LNCaP clone FGC (cell line): ENCODE measurements at regions not wholly inside any gene's neighbourhood (a gene's known extent, or its start where the extent isn't known, plus 50 kb on each side); places are given as distances from the start of the nearest gene placed in this dataset.
A peak's percentile ranks its signal among the peaks of the same experiment; 100 is the strongest.
"Not testable (repeated sequence)": the region's sequence is repeated elsewhere in the genome, so short reads cannot be mapped to it uniquely, and the experiment has no call there.

Experiments used
- DNase-seq: peaks from one replicate; pipeline ENCODE4 v3.0.0-alpha.2; 2011; ENCODE audit warnings: low read depth
- H3K4me3 ChIP-seq: 2 replicates; pipeline ENCODE4 v1.5.1; 2011; ENCODE audit warnings: mild to moderate bottlenecking, low read depth, low read length, control low read depth
- CTCF ChIP-seq: IDR thresholded peaks from 2 replicates; pipeline ENCODE4 v1.5.1; 2012; ENCODE audit warnings: mild to moderate bottlenecking; ENCODE audit not compliant: control insufficient read depth, insufficient read depth; ENCODE audit errors: extremely low read depth

DNA sequence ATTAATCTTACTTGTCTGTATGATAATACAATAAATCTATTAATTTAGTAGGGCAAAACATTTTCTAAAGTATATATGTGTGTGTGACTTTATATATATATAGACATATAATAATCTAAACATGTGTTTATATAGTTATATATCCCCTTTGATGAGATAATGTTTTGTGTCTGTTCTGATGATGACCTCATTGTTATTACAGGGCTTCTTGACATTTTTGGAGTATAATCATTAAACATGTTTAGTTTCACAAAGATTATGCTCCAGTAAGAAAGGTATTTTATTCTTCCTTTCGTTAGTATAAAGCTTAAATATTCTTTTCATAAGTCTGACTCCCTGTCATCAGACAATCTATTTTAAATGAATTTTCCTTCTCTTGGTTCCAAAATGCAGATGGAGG is 62.3 kb upstream of the CABCOCO1 start:
- TF ChIP-seq CTCF: no peak
- DNase-seq: no peak
- H3K4me3 ChIP-seq: no peak overlapping the region

GRCh38 chr10:61594430-61594829 is 68.3 kb upstream of the CABCOCO1 start:
- no peak for DNase-seq
- no peak overlapping the region for H3K4me3 ChIP-seq
- TF ChIP-seq CTCF: no peak

DNA sequence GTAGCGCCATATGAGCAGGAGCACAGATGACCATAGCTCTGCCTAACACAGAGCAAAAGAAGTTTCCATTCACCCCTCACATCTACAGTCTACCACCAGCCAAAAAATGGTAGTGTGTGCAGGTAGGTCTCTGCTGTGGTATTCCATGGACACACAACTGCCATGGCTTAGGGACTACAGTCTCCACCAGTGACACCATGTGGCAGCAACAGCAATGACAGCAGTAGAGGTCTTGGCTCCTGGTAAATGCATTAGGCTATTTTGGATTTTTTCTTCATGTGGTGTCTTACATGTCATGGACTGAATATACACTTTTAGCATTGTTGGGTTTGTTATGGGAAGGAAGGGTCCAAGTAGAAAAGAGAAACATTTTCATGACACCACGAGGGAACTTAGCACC is 70.1 kb upstream of the CABCOCO1 start:
- no peak overlapping the region for H3K4me3 ChIP-seq
- no peak for DNase-seq
- peak; percentile 65 for TF ChIP-seq CTCF

GRCh38 chr10:61589547-61590243 is 73.0 kb upstream of the CABCOCO1 start:
- DNase-seq: no peak
- no peak for TF ChIP-seq CTCF
- no peak overlapping the region for H3K4me3 ChIP-seq

- H3K4me3 ChIP-seq: no peak overlapping the region
- TF ChIP-seq CTCF: no peak
- DNase-seq: no peak
Measured at GRCh38 chr10:61588770-61589211, 73.9 kb upstream of the CABCOCO1 start.

GRCh38 chr10:61586829-61587228 is 75.9 kb upstream of the CABCOCO1 start:
- H3K4me3 ChIP-seq: no peak overlapping the region
- DNase-seq: no peak
- TF ChIP-seq CTCF: no peak

- TF ChIP-seq CTCF: no peak
- DNase-seq: no peak
- no peak overlapping the region for H3K4me3 ChIP-seq
Measured at GRCh38 chr10:61580608-61581007, 82.1 kb upstream of the CABCOCO1 start.

DNA sequence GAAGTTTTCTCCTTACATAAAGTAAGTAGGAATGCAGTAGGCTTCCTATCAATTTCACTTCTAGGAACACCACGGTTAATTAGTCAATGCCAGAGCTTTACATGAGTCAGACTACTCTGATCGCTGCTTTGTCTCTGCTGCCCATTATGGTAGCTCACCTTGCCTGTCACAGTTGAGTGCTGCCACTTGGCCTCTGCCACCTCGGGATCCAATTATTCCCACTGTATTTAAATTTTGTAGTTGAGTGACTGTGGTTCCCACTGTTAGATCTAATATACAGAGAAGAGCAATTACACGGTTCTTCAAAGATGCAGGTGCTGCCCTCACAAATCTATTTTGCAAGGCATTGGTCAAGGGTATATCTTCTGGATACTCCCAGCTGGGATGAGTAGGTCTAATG is 92.5 kb upstream of the CABCOCO1 start:
- DNase-seq, H3K4me3 ChIP-seq: not testable (repeated sequence)
